ENCODE measurements at regions not wholly inside any gene's neighbourhood (a gene's known extent, or its start where the extent isn't known, plus 50 kb on each side); places are given as distances from the start of the nearest gene placed in this dataset.

DNA sequence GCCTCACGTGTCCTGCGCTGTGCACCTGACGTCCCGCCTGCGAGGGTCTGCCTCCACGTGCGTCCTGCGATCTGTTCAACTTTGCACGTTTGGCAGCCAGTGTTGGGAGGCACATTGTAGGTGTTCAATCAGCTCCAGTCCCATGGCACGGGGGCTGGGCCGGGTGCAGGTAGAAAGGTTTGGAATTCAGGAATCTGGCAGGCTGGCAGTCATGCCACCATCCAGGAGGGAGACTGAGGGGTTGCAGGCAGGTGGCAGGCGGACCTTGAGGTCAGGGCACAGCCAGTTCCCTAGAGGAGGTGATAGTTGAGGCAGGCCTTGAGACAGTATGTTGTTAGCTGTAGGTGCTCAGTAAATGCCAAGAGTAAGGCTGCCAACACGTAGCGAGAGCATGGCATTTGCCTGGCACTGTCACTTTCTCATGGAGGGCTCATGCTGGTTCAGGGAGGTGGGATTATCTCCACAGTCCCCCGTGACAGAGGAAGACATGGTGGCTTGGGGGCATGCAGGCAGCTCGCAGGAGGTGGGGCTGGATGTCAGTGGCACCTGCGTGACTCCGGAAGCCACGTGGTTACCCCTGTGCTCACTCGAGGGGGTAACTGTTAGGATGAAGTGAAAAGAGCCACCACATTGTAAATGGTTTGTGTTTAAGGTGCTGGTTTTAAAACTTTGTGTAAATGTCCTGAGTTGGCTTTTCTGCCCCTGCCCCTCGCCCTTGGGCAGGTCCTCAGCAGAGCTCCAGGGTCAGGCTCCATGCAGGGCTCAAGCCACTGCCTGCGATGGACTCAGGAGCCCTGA lies 111.8 kb upstream of the FRMD1 start:
- DNase-seq: no peak
- Histone ChIP-seq H3K4me3 (no peak overlapping the region), H3K9me3 (no peaks in the 10 kb centered on the region), H3K27ac (no peak overlapping the region), H3K4me1 (peaks cover 0 to 14% (median 8%) of the 10 kb centered on the region in 4 donors), H3K36me3 (no peaks in the 10 kb centered on the region), H3K27me3 (no peaks in the 10 kb centered on the region)
- intact Hi-C loops (cut with DNase I; ENCODE audit: low total_unique reads): no loop called here
- in situ Hi-C loops (cut with MboI; ENCODE audit: low pct_ligation_motif_present in 1 of 4, low pct_unique_long_range_greater_than_20kb in 1 of 4, low sequenced_read_pairs in 3 of 4): no loop called here
- 86 to 87% methylated on average over 2 to 21 of the region's 22 CpGs for WGBS, 2 donors (ENCODE audit: low coverage in 1 of 2)
- TF ChIP-seq EP300 (IDR thresholded peaks at IDR 0.05; ENCODE audit: low read depth): no peak
- TF ChIP-seq POLR2A (IDR thresholded peaks at IDR 0.05): no peak
- TF ChIP-seq POLR2AphosphoS5 (IDR thresholded peaks at IDR 0.05): no peak
- TF ChIP-seq, protein P1, sequence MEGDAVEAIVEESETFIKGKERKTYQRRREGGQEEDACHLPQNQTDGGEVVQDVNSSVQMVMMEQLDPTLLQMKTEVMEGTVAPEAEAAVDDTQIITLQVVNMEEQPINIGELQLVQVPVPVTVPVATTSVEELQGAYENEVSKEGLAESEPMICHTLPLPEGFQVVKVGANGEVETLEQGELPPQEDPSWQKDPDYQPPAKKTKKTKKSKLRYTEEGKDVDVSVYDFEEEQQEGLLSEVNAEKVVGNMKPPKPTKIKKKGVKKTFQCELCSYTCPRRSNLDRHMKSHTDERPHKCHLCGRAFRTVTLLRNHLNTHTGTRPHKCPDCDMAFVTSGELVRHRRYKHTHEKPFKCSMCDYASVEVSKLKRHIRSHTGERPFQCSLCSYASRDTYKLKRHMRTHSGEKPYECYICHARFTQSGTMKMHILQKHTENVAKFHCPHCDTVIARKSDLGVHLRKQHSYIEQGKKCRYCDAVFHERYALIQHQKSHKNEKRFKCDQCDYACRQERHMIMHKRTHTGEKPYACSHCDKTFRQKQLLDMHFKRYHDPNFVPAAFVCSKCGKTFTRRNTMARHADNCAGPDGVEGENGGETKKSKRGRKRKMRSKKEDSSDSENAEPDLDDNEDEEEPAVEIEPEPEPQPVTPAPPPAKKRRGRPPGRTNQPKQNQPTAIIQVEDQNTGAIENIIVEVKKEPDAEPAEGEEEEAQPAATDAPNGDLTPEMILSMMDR (IDR thresholded peaks at IDR 0.05): no peak

DNA sequence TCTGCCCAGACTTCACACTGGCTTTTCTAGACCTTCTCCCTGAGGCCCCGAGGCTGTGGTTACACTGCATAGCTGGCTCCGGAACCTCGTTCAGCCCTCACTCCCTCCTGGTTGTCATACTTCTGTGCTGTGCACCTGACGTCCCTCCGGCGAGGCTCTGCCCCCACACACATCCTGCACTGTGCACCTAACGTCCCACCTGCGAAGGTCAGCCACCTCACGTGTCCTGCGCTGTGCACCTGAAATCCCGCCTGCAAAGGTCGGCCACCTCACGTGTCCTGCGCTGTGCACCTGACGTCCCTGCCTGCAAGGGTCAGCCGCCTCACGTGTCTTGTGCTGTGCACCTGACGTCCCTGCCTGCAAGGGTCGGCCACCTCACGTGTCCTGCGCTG lies 111.0 kb upstream of the FRMD1 start:
- no peak for TF ChIP-seq POLR2AphosphoS5 (IDR thresholded peaks at IDR 0.05)
- TF ChIP-seq, protein P1 (IDR thresholded peaks at IDR 0.05): no peak
- TF ChIP-seq POLR2A (IDR thresholded peaks at IDR 0.05): no peak
- no peak for TF ChIP-seq EP300 (IDR thresholded peaks at IDR 0.05; ENCODE audit: low read depth)
- no peak overlapping the region for H3K27ac ChIP-seq
- no peak overlapping the region for H3K4me3 ChIP-seq
- WGBS, 2 donors (ENCODE audit: low coverage in 1 of 2): 80 to 94% methylated on average over 2 to 21 of the region's 21 CpGs
- no peak for DNase-seq
- in situ Hi-C loops (cut with MboI; ENCODE audit: low pct_ligation_motif_present in 1 of 4, low pct_unique_long_range_greater_than_20kb in 1 of 4, low sequenced_read_pairs in 3 of 4): no loop called here
- H3K9me3 ChIP-seq: no peaks in the 10 kb centered on the region
- peaks cover 0 to 8% (median 7%) of the 10 kb centered on the region in 4 donors for H3K4me1 ChIP-seq
- H3K27me3 ChIP-seq: no peaks in the 10 kb centered on the region
- no peaks in the 10 kb centered on the region for H3K36me3 ChIP-seq
- intact Hi-C loops (cut with DNase I; ENCODE audit: low total_unique reads): no loop called here

DNA sequence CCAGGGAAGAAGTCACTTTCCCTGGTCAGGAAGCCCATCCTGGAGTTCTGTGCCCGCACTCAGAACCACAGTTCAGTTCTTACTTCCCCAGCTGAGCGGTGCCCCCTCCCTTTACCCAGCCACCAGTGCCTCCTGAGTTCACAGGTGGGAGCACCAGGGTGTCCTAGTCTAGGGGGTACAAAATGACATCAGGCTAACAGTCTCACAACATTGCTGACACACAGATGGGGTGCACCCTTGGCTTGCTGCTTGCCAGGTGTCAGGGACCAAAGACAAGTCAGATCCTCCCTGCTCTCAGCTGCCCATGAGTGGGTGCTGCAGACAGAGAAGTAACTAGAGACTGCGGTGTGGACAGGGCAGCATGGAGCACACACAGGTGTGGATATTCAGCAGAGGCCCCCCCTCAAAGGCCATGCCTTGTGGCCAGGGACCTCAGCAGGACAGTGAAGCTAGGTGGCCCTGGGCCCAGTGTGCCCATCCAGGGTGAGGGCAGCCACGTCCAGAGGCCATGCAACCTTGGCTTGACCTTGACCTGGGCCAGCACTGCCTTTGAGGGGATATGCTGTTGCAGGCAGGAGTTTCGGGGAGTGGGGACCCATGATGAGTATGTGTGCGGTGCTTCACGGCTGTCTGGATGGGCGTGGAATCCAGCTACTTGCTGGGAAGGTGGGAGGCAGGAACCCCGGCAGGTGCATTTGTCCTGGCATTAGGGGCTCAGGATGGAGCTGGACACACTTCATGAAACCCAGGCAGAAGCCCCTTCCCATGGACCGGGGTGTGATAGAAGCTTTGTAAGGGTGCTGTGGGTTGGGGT lies 110.4 kb upstream of the FRMD1 start:
- no peak overlapping the region for H3K27ac ChIP-seq
- no peaks in the 10 kb centered on the region for H3K9me3 ChIP-seq
- no peak for DNase-seq
- WGBS, 2 donors (ENCODE audit: low coverage in 1 of 2): 93% methylated on average over 10 of the region's 10 CpGs; no CpG with 5 or more reads in 1 of the 2 donors
- H3K4me3 ChIP-seq: no peak overlapping the region
- in situ Hi-C loops (cut with MboI; ENCODE audit: low pct_ligation_motif_present in 1 of 4, low pct_unique_long_range_greater_than_20kb in 1 of 4, low sequenced_read_pairs in 3 of 4) (no loop called here), intact Hi-C loops (cut with DNase I; ENCODE audit: low total_unique reads) (no loop called here)
- peaks cover 0 to 8% (median 7%) of the 10 kb centered on the region in 4 donors for H3K4me1 ChIP-seq
- no peak for TF ChIP-seq EP300 (IDR thresholded peaks at IDR 0.05; ENCODE audit: low read depth)
- H3K36me3 ChIP-seq: no peaks in the 10 kb centered on the region
- no peaks in the 10 kb centered on the region for H3K27me3 ChIP-seq

DNA sequence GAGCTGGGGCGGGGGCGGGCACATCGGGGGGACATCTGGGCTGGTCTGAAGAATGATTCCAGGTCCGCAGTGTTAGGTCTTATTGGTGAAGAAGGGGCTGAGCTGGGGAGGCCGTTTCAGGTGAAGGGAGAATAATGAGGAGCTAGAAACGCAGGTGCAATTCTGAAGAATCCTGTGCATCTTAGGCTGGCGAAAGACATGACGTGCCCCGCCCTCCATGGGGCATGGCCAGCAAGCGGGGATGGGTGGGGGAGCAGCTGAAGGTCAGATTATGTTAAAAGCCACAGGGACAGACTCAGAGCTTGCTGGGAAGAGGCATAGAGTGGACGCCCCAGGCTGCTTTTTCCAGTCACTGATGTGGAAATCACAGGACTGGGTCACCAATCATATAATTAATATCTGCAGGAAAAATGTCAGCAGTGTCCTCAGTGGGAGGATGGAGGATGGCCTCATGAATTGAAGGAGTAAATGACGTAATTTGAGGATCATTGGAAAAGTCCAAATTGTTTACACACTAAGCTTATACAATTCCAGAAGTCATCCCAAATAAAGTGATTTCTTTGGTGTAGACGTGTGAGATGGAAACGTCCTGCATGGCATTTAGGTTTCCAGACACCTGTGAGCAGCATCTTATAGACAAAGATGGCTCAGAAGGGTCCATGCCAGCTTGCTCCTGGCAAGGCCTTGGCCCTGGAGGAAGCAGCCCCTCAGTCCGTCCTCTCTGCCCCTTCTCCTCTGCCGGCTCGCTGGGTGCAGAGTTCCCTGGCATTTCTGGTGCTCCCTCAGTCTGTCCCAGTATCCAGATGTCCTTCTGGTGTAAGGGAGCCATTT lies 109.6 kb upstream of the FRMD1 start:
- H3K4me1 ChIP-seq: peaks cover 0 to 8% (median 7%) of the 10 kb centered on the region in 4 donors
- H3K4me3 ChIP-seq: no peak overlapping the region
- WGBS, 2 donors (ENCODE audit: low coverage in 1 of 2): 68 to 78% methylated on average over 11 to 17 of the region's 17 CpGs
- TF ChIP-seq POLR2AphosphoS5 (IDR thresholded peaks at IDR 0.05) (no peak), POLR2A (IDR thresholded peaks at IDR 0.05) (no peak), EP300 (IDR thresholded peaks at IDR 0.05; ENCODE audit: low read depth) (no peak)
- TF ChIP-seq, protein P1 (IDR thresholded peaks at IDR 0.05): no peak
- H3K27ac ChIP-seq: no peak overlapping the region
- no peak for DNase-seq
- no peaks in the 10 kb centered on the region for H3K27me3 ChIP-seq
- in situ Hi-C loops (cut with MboI; ENCODE audit: low pct_ligation_motif_present in 1 of 4, low pct_unique_long_range_greater_than_20kb in 1 of 4, low sequenced_read_pairs in 3 of 4) (no loop called here), intact Hi-C loops (cut with DNase I; ENCODE audit: low total_unique reads) (no loop called here)
- H3K36me3 ChIP-seq: no peaks in the 10 kb centered on the region
- no peaks in the 10 kb centered on the region for H3K9me3 ChIP-seq
